Heart right ventricle (tissue), 16 donors: ENCODE measurements at regions not wholly inside any gene's neighbourhood (a gene's known extent, or its start where the extent isn't known, plus 50 kb on each side); places are given as distances from the start of the nearest gene placed in this dataset.
"Not testable (repeated sequence)": the region's sequence is repeated elsewhere in the genome, so short reads cannot be mapped to it uniquely, and the experiment has no call there.

Source experiments
- ATAC-seq, 8 donors: fragments of 200-7000 bp; cut with Tn5 transposase; one replicate each; pipeline ENCODE4 v1.9.1; 2020; ENCODE audit warnings: mild to moderate bottlenecking in 8 of 8, moderate library complexity in 8 of 8, moderate number of reproducible peaks in 1 of 8
- DNase-seq, 2 donors: peaks; one replicate each; pipeline ENCODE4 v3.0.0-alpha.2; 2020
- H3K27ac ChIP-seq, 10 donors: fragments of 200-600 bp; sonication (generic) in 2 of 10; one replicate each; pipeline versions ENCODE4 v1.5.0 to v1.8.0; 2020 to 2022; ENCODE audit warnings: mild to moderate bottlenecking in 3 of 10
- H3K27me3 ChIP-seq, 7 donors: fragments of 200-600 bp; one replicate each; pipeline ENCODE4 v1.8.0; 2021 to 2022; ENCODE audit warnings: mild to moderate bottlenecking in 2 of 7
- H3K36me3 ChIP-seq, 9 donors: fragments of 200-600 bp; sonication (generic) in 1 of 9; one replicate each; pipeline versions ENCODE4 v1.5.0 to v1.8.0; 2020 to 2022; ENCODE audit warnings: mild to moderate bottlenecking in 2 of 9
- H3K4me1 ChIP-seq, 9 donors: fragments of 200-600 bp; sonication (generic) in 1 of 9; one replicate each; pipeline versions ENCODE4 v1.5.0 to v1.8.0; 2020 to 2022; ENCODE audit warnings: mild to moderate bottlenecking in 4 of 9
- H3K4me3 ChIP-seq, 10 donors: fragments of 200-600 bp; sonication (generic) in 2 of 10; one replicate each; pipeline versions ENCODE4 v1.5.0 to v1.8.0; 2020 to 2022; ENCODE audit warnings: mild to moderate bottlenecking in 7 of 10, moderate library complexity in 2 of 10
- H3K9me3 ChIP-seq, 11 donors: fragments of 200-600 bp in 10 of 11; sonication (generic) in 2 of 11; one replicate each; pipeline versions ENCODE4 v1.5.0 to v1.8.0; 2013 to 2022; ENCODE audit warnings: mild to moderate bottlenecking in 2 of 11, control low read depth in 1 of 11, moderate library complexity in 1 of 11
- CTCF ChIP-seq, 9 donors: fragments of 200-600 bp; sonication (generic) in 2 of 9; IDR thresholded peaks; one replicate each; pipeline versions ENCODE4 v1.5.0 to v1.8.0; 2021 to 2022; ENCODE audit warnings: antibody characterized with exemption in 9 of 9, mild to moderate bottlenecking in 5 of 9, moderate library complexity in 1 of 9
- WGBS, 2 donors: extraction: QIAGEN DNeasy Blood & Tissue Kit; methylation state at CpG; one replicate each; pipeline ENCODE4 v1.1.7; 2013; ENCODE audit warnings: inconsistent platforms in 1 of 2; 5-methylcytosine and 5-hydroxymethylcytosine counted together
- intact Hi-C, 10 donors: fragments of 100-400 bp; cut with DNase I; formaldehyde crosslinking; loops; one replicate each; pipeline versions ENCODE4 v1.11.1 to v1.14.2; 2022
- donor health status: Arrhythmogenic right ventricular cardiomyopathy.
- donor health status: ischemic (EF 13 %, LVEDD 7.1; RV severe dilation, severe dysfunction).
- donor health status: healthy with polysubstance abuse.
- donor health status: DM: no; HTN: yes; CAD: no.
- donor health status: DM: no; HTN: no; CAD: no.
- donor health status: ischemic (EF 25% LVEDD 6.9; RV normal size, moderate dysfunction).
- donor health status: ischemic (EF 25% LVEDD 5.7; RV mildly dilated, moderate dysfunction).
- donor health status: healthy.
- donor health status: DM: yes; HTN: yes; CAD: no.
- donor health status: Ischemic cardiomyopathy.
- donor health status: ischemic (EF 35%, LVEDD 5.7; RV mildly dilated, moderate dysfunction).
- donor health status: nonischemic (EF 11% LVEDD 7.7; RV severe dilation, severe dysfunction).
- donor health status: DM: yes; HTN: yes; CAD: no.
- donor health status: PGD.
- donor health status: ischemic (EF 29% LVEDD 5.4; RV normal size, mild dysfunction).
- donor health status: nonischemic (EF 23%, LVEDD 6.1; RV moderate dilation, normal function).

GRCh38 chr1:143672983-143673382 lies 298.8 kb downstream of the FAM72C start:
- ATAC-seq, result no peak
- Histone ChIP-seq H3K27ac (no peak overlapping the region), H3K9me3 (peaks cover 0 to 22% (median 0%) of the 10 kb centered on the region in 11 donors), H3K36me3 (no peaks in the 10 kb centered on the region), H3K27me3 (peaks cover 0 to 85% (median 64%) of the 10 kb centered on the region in 7 donors), H3K4me3 (no peak overlapping the region), H3K4me1 (no peaks in the 10 kb centered on the region)
- no peak for DNase-seq
- intact Hi-C loops, result no loop called here
- 59 to 65% methylated on average over 2 of the region's 2 CpGs for WGBS, 2 donors
- TF ChIP-seq CTCF (IDR thresholded peaks at IDR 0.05), result no peak

GRCh38 chr1:143667730-143668129 lies 304.1 kb downstream of the FAM72C start:
- Histone ChIP-seq H3K36me3 (no peaks in the 10 kb centered on the region), H3K4me1 (no peaks in the 10 kb centered on the region), H3K27me3 (peaks cover 0 to 86% (median 72%) of the 10 kb centered on the region in 7 donors), H3K9me3 (peaks cover 0 to 29% (median 0%) of the 10 kb centered on the region in 11 donors), H3K4me3 (no peak overlapping the region), H3K27ac (no peak overlapping the region)
- intact Hi-C loops, result no loop called here
- 21 to 34% methylated on average over 24 of the region's 24 CpGs for WGBS, 2 donors
- ATAC-seq (no peak), DNase-seq (no peak)
- TF ChIP-seq CTCF (IDR thresholded peaks at IDR 0.05), result no peak

GRCh38 chr1:143666851-143667250 lies 304.9 kb downstream of the FAM72C start:
- peaks cover 0 to 85% (median 72%) of the 10 kb centered on the region in 7 donors for H3K27me3 ChIP-seq
- WGBS, 2 donors, result 76 to 77% methylated on average over 8 of the region's 8 CpGs
- intact Hi-C loops, result no loop called here

GRCh38 chr1:143665606-143666005 lies 306.2 kb downstream of the FAM72C start:
- no peaks in the 10 kb centered on the region for H3K36me3 ChIP-seq
- TF ChIP-seq CTCF (IDR thresholded peaks at IDR 0.05), result no peak
- peaks cover 7 to 94% (median 82%) of the 10 kb centered on the region in 7 donors for H3K27me3 ChIP-seq
- 57 to 59% methylated on average over 9 of the region's 9 CpGs for WGBS, 2 donors
- peaks cover 0 to 11% (median 0%) of the 10 kb centered on the region in 9 donors for H3K4me1 ChIP-seq
- DNase-seq (no peak), ATAC-seq (no peak)
- no peak overlapping the region for H3K4me3 ChIP-seq
- H3K27ac ChIP-seq, result no peak overlapping the region
- H3K9me3 ChIP-seq, result peaks cover 0 to 29% (median 0%) of the 10 kb centered on the region in 11 donors
- intact Hi-C loops, result no loop called here

More at GRCh38 chr1:143666851-143667250, 304.9 kb downstream of the FAM72C start:
- H3K4me1 ChIP-seq, result peaks cover 0 to under 1% (median 0%) of the 10 kb centered on the region in 9 donors
- no peak for TF ChIP-seq CTCF (IDR thresholded peaks at IDR 0.05)
- H3K36me3 ChIP-seq, result no peaks in the 10 kb centered on the region
- no peak overlapping the region for H3K27ac ChIP-seq
- no peak for DNase-seq
- no peak for ATAC-seq
- H3K9me3 ChIP-seq, result peaks cover 0 to 29% (median 0%) of the 10 kb centered on the region in 11 donors
- no peak overlapping the region for H3K4me3 ChIP-seq

- H3K9me3 ChIP-seq, H3K27ac ChIP-seq, ATAC-seq, intact Hi-C loops, DNase-seq, H3K4me3 ChIP-seq, H3K36me3 ChIP-seq: not testable (repeated sequence)
- Histone ChIP-seq H3K27me3 (peaks cover 7 to 99% (median 96%) of the 10 kb centered on the region in 7 donors), H3K4me1 (peaks cover 0 to 11% (median 0%) of the 10 kb centered on the region in 9 donors)
- WGBS, 2 donors, result 31 to 52% methylated on average over 2 of the region's 2 CpGs
Observed at GRCh38 chr1:143663056-143663455, 308.7 kb downstream of the FAM72C start.
